ENCODE measurements at regions not wholly inside any gene's neighbourhood (a gene's known extent, or its start where the extent isn't known, plus 50 kb on each side); places are given as distances from the start of the nearest gene placed in this dataset.

DNA sequence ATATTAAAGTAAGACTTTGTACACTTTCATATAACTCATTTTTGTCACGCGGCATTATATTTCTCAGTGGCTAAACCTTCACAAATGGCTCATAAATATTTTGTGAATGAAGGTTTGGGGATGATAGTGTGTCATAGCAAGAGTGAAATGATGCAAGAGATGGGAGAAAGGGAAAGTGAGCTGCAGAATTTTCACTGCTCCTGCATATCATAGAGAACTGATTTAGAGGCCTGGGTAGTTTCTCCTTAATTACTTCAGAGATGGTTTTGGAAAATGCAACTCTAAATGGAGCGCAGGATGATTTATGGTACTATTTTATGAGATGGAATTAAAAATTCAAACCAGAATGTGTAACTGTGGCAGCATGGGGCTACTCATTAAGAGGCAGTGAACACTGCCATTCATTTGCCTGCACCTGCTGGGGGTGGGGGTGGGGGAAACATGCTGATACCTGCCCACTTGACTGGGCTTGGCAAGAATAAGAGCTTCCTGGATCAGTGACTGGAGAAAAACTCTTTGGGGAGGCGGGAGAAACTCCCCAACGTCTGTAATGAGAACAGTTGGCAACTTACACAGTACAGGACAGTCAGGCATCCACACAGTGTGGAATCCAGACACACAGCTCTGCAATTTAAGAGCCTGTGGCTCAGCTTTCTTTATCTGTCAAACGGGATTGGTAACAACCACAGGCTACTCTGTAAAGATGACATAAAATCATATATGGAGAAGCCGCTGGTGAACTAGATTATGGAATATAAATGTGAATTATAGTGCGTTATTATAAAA is 941.9 kb downstream of the SLC4A3 start:
- TF ChIP-seq, protein P1, sequence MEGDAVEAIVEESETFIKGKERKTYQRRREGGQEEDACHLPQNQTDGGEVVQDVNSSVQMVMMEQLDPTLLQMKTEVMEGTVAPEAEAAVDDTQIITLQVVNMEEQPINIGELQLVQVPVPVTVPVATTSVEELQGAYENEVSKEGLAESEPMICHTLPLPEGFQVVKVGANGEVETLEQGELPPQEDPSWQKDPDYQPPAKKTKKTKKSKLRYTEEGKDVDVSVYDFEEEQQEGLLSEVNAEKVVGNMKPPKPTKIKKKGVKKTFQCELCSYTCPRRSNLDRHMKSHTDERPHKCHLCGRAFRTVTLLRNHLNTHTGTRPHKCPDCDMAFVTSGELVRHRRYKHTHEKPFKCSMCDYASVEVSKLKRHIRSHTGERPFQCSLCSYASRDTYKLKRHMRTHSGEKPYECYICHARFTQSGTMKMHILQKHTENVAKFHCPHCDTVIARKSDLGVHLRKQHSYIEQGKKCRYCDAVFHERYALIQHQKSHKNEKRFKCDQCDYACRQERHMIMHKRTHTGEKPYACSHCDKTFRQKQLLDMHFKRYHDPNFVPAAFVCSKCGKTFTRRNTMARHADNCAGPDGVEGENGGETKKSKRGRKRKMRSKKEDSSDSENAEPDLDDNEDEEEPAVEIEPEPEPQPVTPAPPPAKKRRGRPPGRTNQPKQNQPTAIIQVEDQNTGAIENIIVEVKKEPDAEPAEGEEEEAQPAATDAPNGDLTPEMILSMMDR (IDR thresholded peaks at IDR 0.05; ENCODE audit: poor library complexity): no peak
- TF ChIP-seq EZH2 (IDR thresholded peaks at IDR 0.05; ENCODE audit: borderline replicate concordance) (no peak), EZH2phosphoT487 (IDR thresholded peaks at IDR 0.05; ENCODE audit: low read depth, severe bottlenecking, unreplicated experiment) (no peak)

All from hepatocyte (in vitro differentiated cells).